ENCODE measurements at regions not wholly inside any gene's neighbourhood (a gene's known extent, or its start where the extent isn't known, plus 50 kb on each side); places are given as distances from the start of the nearest gene placed in this dataset.

- DNase-seq: no peak
Observed at GRCh38 chr13:83219832-83220231, 662.4 kb downstream of the SLITRK1 start.

- no peak for DNase-seq
Observed at GRCh38 chr13:83216479-83217245, 665.6 kb downstream of the SLITRK1 start.

- no peak for DNase-seq
Observed at GRCh38 chr13:83215627-83216026, 666.6 kb downstream of the SLITRK1 start.

DNA sequence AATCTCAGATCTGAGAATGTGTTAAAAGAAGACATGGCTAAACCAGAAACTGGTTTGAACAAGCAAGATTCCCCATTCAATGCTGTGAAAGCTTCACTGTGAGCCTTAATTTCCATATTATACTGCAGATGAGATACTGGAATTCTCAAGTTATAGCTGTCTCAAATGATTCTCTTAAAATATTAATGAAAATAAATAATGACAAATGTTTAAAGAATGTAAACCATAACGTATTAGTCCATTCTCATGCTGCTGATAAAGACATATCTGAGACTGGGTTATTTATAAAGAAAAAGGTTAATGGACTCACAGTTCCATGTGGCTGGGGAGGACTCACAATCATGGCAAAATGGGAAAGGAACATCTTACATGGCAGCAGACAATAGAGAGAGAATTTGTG is 667.8 kb downstream of the SLITRK1 start:
- no peak for DNase-seq

DNA sequence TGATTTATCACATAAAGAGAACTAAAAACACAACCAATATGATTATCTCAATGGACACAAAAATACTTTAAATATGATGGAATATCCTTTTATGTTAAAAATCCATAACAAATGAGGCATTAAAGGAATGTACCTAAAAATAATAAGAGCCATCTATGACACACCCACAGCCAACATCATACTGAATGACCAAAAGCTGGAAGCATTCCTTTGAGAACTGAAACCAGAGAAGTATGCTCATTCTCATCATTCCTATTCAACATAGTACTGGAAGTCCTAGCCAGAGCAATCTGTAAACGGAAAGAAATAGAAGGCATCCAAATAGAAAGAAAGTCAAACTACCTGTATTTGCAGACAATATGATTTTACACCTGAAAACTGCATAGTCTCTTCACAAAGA is 671.0 kb downstream of the SLITRK1 start:
- no peak for DNase-seq

GRCh38 chr13:83204886-83205285 is 677.4 kb downstream of the SLITRK1 start:
- no peak for DNase-seq

DNA sequence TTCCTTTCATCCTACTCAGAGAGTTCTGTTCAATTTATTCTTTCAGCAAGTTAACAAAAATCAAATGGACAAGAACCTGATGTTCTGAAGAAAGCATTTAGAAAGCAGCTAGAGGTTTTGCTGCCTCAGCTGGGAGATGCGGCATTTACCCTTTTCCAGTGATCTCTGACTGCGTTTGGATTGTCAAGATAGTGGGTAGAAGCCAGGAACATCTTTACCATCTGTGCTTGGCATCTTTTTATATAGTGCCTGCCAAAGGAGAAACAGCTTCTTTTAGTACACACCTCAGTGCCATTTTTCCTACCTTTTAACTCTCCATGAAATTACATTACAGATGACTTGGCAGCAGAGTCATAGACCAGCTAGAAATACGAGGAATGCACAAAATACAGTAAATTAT is 680.8 kb downstream of the SLITRK1 start:
- DNase-seq: no peak

- no peak for DNase-seq
Observed at GRCh38 chr13:83197316-83197715, 685.0 kb downstream of the SLITRK1 start.

- no peak for DNase-seq
Observed at GRCh38 chr13:83190020-83190419, 692.3 kb downstream of the SLITRK1 start.

DNA sequence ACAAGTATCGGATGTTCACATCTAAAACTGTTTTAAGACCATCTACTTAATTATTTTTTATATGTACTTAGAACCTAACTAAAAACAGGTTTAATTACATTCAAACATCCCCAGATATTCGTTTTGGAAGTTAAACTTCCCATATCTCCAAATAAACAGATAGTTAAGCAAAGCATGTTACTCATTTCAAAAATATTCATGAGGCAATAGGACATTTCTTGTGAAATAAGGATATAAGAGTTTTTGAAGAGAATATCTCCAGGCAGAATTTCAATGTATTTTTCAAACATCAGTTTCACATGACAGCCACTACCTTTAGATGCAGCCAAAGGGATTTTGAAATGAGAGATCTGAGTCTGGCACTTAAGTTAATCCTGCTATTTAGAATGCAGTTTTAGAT is 697.5 kb downstream of the SLITRK1 start:
- DNase-seq: no peak

DNA sequence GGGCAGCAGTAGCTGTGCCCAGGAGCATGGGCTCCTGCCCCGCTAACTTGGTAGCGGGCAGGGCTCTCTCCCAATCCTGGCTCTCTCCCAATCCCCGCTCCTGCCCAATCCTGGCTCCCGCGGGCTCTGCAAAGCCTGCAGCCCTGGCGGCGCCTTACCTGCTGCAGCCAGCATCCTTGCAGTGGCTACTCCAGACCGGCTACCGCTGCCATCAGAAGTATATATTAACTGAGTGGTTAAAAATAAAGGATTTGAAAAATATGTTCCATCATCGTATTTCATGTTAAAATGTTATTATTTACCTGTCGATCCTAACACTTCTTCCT is 698.2 kb downstream of the SLITRK1 start:
- DNase-seq: no peak

DNA sequence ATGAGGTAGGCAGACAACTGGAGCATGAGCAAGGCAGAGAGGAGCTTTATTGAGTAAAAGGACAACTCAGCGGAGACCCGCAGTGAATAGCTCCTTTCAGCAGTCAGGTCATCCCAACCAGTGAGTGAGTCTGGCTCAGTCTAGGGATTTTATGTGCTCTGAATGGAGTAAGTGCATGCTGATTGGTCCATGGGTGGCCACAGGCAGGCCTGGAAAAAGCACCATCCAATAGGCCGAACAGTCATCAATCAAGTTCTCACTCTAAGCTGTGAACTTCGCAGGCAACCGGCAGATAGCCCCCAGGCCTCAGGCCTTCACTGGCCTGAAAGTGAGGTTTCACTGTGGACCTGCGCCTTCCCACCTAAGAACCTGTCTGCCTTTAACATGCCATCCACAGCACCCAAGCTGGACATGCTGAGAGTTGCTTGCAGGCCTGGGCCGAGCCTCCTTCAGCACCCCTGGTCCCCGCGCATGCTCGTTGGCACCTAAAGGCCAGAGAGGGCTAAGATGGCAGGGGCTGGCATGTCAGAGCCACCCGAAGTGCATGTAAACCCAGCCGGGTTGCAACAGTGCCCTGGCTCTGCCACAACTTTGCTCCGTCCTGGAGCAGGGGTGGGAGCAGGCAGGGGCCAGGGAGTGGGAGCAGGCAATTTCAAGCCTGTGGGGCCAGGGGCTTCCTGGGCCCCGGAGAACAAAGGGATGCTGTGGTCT is 698.7 kb downstream of the SLITRK1 start:
- DNase-seq: no peak

GRCh38 chr13:83182845-83183244 is 699.4 kb downstream of the SLITRK1 start:
- no peak for DNase-seq

DNA sequence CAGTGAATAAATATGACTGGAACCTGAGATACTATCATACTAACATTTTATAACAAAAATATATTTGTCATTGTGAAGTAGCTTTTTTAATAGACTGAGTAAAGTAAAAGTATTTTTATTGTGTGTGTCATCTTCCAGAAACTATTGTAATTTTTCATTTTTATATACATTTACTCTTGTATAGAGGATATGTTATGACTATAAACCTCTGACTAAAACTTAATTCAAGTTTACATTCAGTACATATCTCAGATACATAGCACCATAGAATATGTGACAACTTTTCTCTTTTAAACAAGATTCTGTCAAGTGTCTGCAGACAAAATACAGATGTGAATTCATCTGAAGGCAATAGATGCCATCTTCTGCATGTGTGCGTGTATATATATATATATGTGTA is 704.3 kb downstream of the SLITRK1 start:
- no peak for DNase-seq

DNA sequence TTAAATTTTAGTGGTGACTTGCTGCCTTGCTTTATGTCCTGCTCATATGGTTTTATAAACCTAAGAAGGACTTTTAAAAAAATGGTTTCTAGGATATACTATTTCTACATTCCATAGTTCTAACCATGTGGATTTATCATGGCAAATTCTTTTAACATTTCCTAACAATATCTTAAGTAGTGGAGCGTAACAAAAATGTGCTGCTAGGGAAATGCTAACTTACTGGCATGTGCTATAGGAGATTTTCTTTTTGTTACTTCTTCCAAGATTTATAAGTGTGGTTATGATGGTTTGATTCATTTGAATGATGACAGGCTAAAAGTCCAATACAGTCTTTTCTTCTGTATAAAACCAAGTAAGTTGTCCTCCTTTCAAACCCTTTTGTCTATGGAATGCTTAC is 713.7 kb downstream of the SLITRK1 start:
- DNase-seq: no peak

DNA sequence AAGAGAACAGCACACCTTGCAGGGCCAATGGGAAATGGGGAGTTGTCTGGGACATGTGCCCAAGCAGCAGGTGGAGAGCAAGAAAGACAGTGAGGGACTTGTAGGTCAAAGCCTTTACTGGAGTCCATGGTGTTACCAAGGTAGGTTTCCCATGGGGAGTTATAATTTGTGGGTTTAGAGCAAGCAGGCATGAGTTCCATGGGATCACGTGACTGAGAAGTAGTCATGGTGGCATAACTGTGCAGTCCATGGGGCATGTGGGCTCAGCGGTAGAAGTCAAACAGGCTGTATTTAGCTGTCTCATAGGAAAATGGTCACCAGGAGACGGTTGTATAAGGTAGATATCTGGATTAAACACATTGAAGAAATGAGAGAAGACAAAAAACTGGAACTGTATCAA is 715.1 kb downstream of the SLITRK1 start:
- no peak for DNase-seq

GRCh38 chr13:83166550-83166949 is 715.7 kb downstream of the SLITRK1 start:
- no peak for DNase-seq

- no peak for DNase-seq
Observed at GRCh38 chr13:83162493-83162892, 719.8 kb downstream of the SLITRK1 start.

DNA sequence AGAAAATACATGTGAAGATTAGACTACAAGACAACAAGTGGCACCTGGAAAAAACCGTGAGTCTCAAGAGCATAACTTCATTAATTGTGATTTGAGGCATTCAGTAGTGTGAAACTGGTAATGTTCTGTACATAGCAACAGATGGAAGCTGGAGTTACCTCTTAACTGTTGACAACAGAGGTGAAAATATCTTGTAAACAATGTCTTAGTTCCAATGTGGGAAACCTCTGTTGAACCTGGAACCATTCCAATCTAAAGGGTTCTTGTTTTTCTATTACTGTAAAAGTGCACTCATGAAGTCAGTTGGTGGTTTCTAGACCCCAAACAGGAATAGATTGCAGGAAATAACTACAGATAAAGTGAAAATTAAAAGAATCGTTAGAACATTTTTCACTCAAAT is 728.4 kb downstream of the SLITRK1 start:
- DNase-seq: no peak

DNA sequence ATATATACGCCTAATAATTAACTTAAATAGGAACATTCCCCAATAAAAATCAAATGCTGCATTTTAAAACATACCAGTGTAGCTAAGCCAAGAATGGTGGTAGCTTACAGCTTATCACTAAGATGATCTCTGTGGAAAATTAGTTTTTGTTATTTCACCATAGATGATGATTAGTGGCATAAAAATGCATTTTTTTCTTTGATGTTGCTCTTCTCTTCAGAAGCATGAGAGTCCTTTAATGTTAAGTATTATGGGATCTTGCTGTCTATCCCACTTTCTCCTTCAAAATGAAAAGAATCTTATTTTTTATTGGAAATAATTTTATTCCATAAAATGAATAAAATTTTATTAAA is 731.0 kb downstream of the SLITRK1 start:
- DNase-seq: no peak

DNA sequence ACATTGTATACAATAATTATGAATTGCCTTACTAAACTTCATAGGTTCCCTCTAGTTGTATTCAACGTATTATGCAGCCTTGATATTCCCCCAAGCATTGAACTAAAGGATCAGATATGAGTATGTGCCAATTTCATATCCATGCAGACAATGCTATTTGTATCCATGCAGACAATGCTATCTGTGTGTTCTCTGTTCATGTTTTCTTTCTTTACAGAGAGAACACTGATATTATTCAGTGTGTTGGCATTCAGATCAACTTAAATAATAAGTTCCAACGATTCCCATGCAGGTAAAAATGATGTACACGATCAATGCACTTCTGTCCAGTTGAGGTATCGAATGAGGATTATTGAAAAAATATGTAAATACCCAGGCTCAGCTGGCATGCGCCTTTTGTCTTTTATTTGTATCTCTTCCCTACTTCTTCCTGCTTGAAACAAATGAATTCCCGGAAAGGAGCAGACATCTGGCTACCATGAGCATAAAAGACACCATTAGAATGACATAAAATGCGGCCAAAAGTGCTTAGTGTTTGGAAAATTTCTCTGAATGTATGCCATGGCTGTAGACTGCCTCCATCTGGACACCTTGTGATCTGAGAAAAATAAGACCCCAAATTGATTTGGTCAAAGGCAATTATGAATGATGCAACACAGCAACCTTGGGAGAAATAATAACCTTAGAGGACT is 731.5 kb downstream of the SLITRK1 start:
- DNase-seq: no peak

DNA sequence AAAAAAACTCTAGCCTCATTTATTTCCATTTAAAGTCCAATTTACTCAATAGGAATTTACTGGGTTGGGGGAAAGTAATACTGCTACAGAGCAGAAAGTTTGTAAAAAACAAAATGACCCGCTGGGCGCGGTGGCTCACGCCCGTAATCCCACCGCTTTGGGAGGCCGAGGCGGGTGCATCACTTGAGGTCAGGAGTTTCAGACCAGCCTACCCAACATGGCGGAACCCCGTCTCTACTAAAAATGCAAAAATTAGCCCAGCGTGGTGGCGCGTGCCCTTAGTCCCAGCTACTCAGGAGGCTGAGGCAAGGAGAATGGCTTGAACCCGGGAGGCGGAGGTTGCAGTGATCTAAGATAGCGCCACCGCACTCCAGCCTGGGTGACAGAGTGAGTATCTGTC is 745.6 kb downstream of the SLITRK1 start:
- no peak for DNase-seq

DNA sequence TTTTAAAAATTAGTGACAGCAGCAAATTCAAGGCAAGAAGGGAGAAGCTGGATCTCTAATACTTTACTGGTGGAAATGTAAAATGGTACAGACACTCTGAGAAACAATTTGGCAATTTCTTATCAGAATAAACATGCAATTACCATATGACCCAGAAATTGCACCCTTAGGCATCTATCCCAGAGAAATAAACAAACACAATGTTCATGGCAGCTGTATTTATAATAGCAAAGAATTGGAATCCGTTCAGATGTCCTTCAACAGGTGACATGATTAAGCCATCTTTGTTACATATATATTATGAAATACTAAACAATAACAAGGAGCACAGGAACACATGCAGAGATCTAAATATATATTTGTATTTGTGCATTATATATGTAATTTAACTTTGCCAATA is 756.5 kb downstream of the SLITRK1 start:
- DNase-seq: no peak
